GM23338 (cell line): ENCODE measurements at regions not wholly inside any gene's neighbourhood (a gene's known extent, or its start where the extent isn't known, plus 50 kb on each side); places are given as distances from the start of the nearest gene placed in this dataset.

Experiments used
- ATAC-seq: fragments of 200-7000 bp; cut with Tn5 transposase; 3 replicates; pipeline ENCODE4 v1.9.1; 2020
- DNase-seq: peaks from one replicate; pipeline ENCODE4 v3.0.0-alpha.2; 2015; ENCODE audit warnings: low spot score
- H2AFZ ChIP-seq: fragments of 200-600 bp; sonication (generic); 2 replicates; pipeline ENCODE4 v1.8.0; 2016; ENCODE audit warnings: antibody characterized with exemption, mild to moderate bottlenecking, moderate library complexity
- H3F3A ChIP-seq: fragments of 200-600 bp; sonication (generic); replicated peaks from 2 replicates; pipeline ENCODE4 v1.8.0; 2017; ENCODE audit warnings: antibody characterized with exemption, mixed run types, low read depth
- H3K27ac ChIP-seq: fragments of 200-600 bp; sonication (generic); 2 replicates; pipeline ENCODE4 v1.6.1; 2016; ENCODE audit warnings: low read depth
- H3K27me3 ChIP-seq: fragments of 200-600 bp; sonication (generic); 2 replicates; pipeline ENCODE4 v1.8.0; 2016; ENCODE audit warnings: mild to moderate bottlenecking, mixed run types, moderate library complexity; ENCODE audit not compliant: insufficient read depth
- H3K36me3 ChIP-seq: fragments of 200-600 bp; sonication (generic); 2 replicates; pipeline ENCODE4 v1.8.0; 2016; ENCODE audit warnings: mild to moderate bottlenecking; ENCODE audit not compliant: insufficient read depth
- H3K4me1 ChIP-seq: fragments of 200-600 bp; sonication (generic); 2 replicates; pipeline ENCODE4 v1.8.0; 2016; ENCODE audit warnings: mild to moderate bottlenecking, moderate library complexity; ENCODE audit not compliant: insufficient read depth
- H3K4me2 ChIP-seq: fragments of 200-600 bp; sonication (generic); 2 replicates; pipeline ENCODE4 v1.7.1; 2017; ENCODE audit warnings: mixed run types
- H3K4me3 ChIP-seq: fragments of 200-600 bp; sonication (generic); 2 replicates; pipeline ENCODE4 v1.6.1; 2016; ENCODE audit warnings: mixed run types
- H3K79me2 ChIP-seq: fragments of 200-600 bp; sonication (generic); replicated peaks from 2 replicates; pipeline ENCODE4 v1.8.0; 2017; ENCODE audit warnings: mild to moderate bottlenecking; ENCODE audit not compliant: insufficient read depth
- H3K9me2 ChIP-seq: fragments of 200-600 bp; sonication (generic); 2 replicates; pipeline ENCODE4 v1.8.0; 2017; ENCODE audit not compliant: insufficient read depth
- H4K20me1 ChIP-seq: fragments of 200-600 bp; sonication (generic); replicated peaks from 2 replicates; pipeline ENCODE4 v1.8.0; 2017; ENCODE audit warnings: mild to moderate bottlenecking; ENCODE audit not compliant: insufficient read depth
- H3K27ac Mint-ChIP-seq: 2 replicates; pipeline ENCODE4 v1.8.0; 2020; ENCODE audit warnings: inconsistent platforms, mild to moderate bottlenecking, moderate library complexity, mixed read lengths
- H3K27me3 Mint-ChIP-seq: 3 replicates; pipeline ENCODE4 v1.8.0; 2022; ENCODE audit warnings: low read depth, mild to moderate bottlenecking, moderate library complexity, mixed read lengths, inconsistent platforms; ENCODE audit not compliant: insufficient read depth, poor library complexity
- H3K36me3 Mint-ChIP-seq: 3 replicates; pipeline ENCODE4 v1.8.0; 2021; ENCODE audit warnings: low read depth, mild to moderate bottlenecking, inconsistent platforms, moderate library complexity, mixed read lengths
- H3K4me1 Mint-ChIP-seq: 3 replicates; pipeline ENCODE4 v1.8.0; 2020; ENCODE audit warnings: mild to moderate bottlenecking, inconsistent platforms, mixed read lengths
- H3K4me3 Mint-ChIP-seq: 3 replicates; pipeline ENCODE4 v1.8.0; 2021; ENCODE audit warnings: moderate library complexity, mild to moderate bottlenecking, inconsistent platforms, mixed read lengths
- H3K9me3 Mint-ChIP-seq: 3 replicates; pipeline ENCODE4 v1.8.0; 2020; ENCODE audit warnings: moderate library complexity, mild to moderate bottlenecking, inconsistent platforms, mixed read lengths
- CREB1 ChIP-seq: fragments of 250-450 bp; sonication (Bioruptor Pico); IDR thresholded peaks from 2 replicates; pipeline ENCODE4 v1.5.0; 2020; ENCODE audit warnings: low read depth, mild to moderate bottlenecking, moderate library complexity
- CTCF ChIP-seq, 2 experiments: fragments of 200-600 bp in 1 of 2; sonication (generic) in 1 of 2; conservative IDR thresholded peaks; 2 replicates each; pipeline versions ENCODE4 v1.5.1 to v1.6.1; 2016 to 2017; ENCODE audit warnings: antibody characterized with exemption in 2 of 2, low read depth in 2 of 2, mild to moderate bottlenecking in 2 of 2, moderate library complexity in 1 of 2
- ETS1 ChIP-seq: IDR thresholded peaks from 2 replicates; pipeline ENCODE4 v1.6.1; 2016; ENCODE audit warnings: antibody characterized with exemption
- EZH2 ChIP-seq: fragments of 200-600 bp; sonication (generic); IDR thresholded peaks from one replicate; pipeline ENCODE4 v1.8.0; 2017; ENCODE audit warnings: antibody characterized with exemption, mild to moderate bottlenecking, low read depth; ENCODE audit not compliant: unreplicated experiment
- EZH2phosphoT487 ChIP-seq: fragments of 200-600 bp; sonication (generic); IDR thresholded peaks from one replicate; pipeline ENCODE4 v1.8.1; 2018; ENCODE audit warnings: antibody characterized with exemption; ENCODE audit not compliant: unreplicated experiment
- JUNB ChIP-seq: IDR thresholded peaks from one replicate; pipeline ENCODE4 v1.6.1; 2016; ENCODE audit warnings: antibody characterized with exemption; ENCODE audit not compliant: unreplicated experiment
- NANOG ChIP-seq: IDR thresholded peaks from 2 replicates; pipeline ENCODE4 v1.6.1; 2016; ENCODE audit warnings: antibody characterized with exemption, borderline replicate concordance
- POLR2AphosphoS5 ChIP-seq: IDR thresholded peaks from 2 replicates; pipeline ENCODE4 v1.6.1; 2016; ENCODE audit warnings: antibody characterized with exemption, low read depth
- REST ChIP-seq: IDR thresholded peaks from one replicate; pipeline ENCODE4 v1.6.1; 2018; ENCODE audit warnings: antibody characterized with exemption; ENCODE audit not compliant: unreplicated experiment
- STAT1 ChIP-seq: IDR thresholded peaks from one replicate; pipeline ENCODE4 v1.6.1; 2016; ENCODE audit warnings: antibody characterized with exemption; ENCODE audit not compliant: unreplicated experiment
- ZNF114 ChIP-seq: fragments of 250-450 bp; sonication (Bioruptor Pico); IDR thresholded peaks from 2 replicates; pipeline ENCODE4 v1.5.0; 2020; ENCODE audit warnings: mild to moderate bottlenecking, moderate library complexity
- ZNF331 ChIP-seq: fragments of 250-450 bp; sonication (Bioruptor Pico); IDR thresholded peaks from 2 replicates; pipeline ENCODE4 v1.5.0; 2020; ENCODE audit warnings: low read depth, mild to moderate bottlenecking, moderate library complexity
- ZNF462 ChIP-seq: fragments of 250-450 bp; sonication (Bioruptor Pico); IDR thresholded peaks from 2 replicates; pipeline ENCODE4 v1.5.0; 2020; ENCODE audit warnings: mild to moderate bottlenecking, moderate library complexity

- no peak overlapping the region for H3K27ac Mint-ChIP-seq
- H3K9me2 ChIP-seq, result 0 out of 2 replicates have a peak, but pooled peaks cover 4% of the 10 kb centered on the region
- H3K27ac ChIP-seq, result no peak overlapping the region
- peaks cover 4% of the 10 kb centered on the region; the same call in 2 of the 3 replicates for H3K36me3 Mint-ChIP-seq
- peaks cover 3% of the 10 kb centered on the region; the same call in 2 of the 3 replicates for H3K9me3 Mint-ChIP-seq
- TF ChIP-seq REST (no peak), POLR2AphosphoS5 (no peak), STAT1 (no peak), CTCF (conservative IDR thresholded peaks at IDR 0.05; ENCODE audit: low read depth in 2 of 2) (no peak), ZNF462 (no peak), JUNB (no peak), CREB1 (CRISPR knock-in tag) (no peak), ETS1 (no peak), ZNF114 (CRISPR knock-in tag) (no peak), ZNF331 (CRISPR knock-in tag) (no peak), EZH2phosphoT487 (no peak), EZH2 (no peak), NANOG (no peak)
- peaks cover 14% of the 10 kb centered on the region for H3K4me1 Mint-ChIP-seq
- H3K4me2 ChIP-seq, result no peak overlapping the region
- no peak overlapping the region for H2AFZ ChIP-seq
- DNase-seq (no peak), ATAC-seq (no peak)
- H3K4me3 Mint-ChIP-seq, result no peak overlapping the region
- no peaks in the 10 kb centered on the region for H3F3A ChIP-seq
- no peaks in the 10 kb centered on the region for H3K36me3 ChIP-seq
- no peaks in the 10 kb centered on the region for H3K79me2 ChIP-seq
- H3K27me3 Mint-ChIP-seq, result peaks cover 2% of the 10 kb centered on the region
- H4K20me1 ChIP-seq, result no peaks in the 10 kb centered on the region
- no peaks in the 10 kb centered on the region for H3K4me1 ChIP-seq
- H3K27me3 ChIP-seq, result no peaks in the 10 kb centered on the region
- no peak overlapping the region for H3K4me3 ChIP-seq
Measured at GRCh38 chr2:128533101-128533500, 214.4 kb upstream of the HS6ST1 start.
